Fibroblast of the aortic adventitia (primary cell): ENCODE measurements at regions not wholly inside any gene's neighbourhood (a gene's known extent, or its start where the extent isn't known, plus 50 kb on each side); places are given as distances from the start of the nearest gene placed in this dataset.

Source experiments
- DNase-seq: peaks from one replicate; pipeline ENCODE4 v3.0.0-alpha.2; 2010; ENCODE audit warnings: low read depth
- H3K4me3 ChIP-seq: 2 replicates; pipeline ENCODE4 v1.5.1; 2011; ENCODE audit warnings: low read depth, mild to moderate bottlenecking, control low read depth, low read length, moderate library complexity
- TF ChIP-seq, protein P1 (sequence below): IDR thresholded peaks from 2 replicates; pipeline ENCODE4 v1.5.1; 2011; ENCODE audit warnings: mild to moderate bottlenecking, low read length, control low read depth, inconsistent platforms; ENCODE audit not compliant: insufficient read depth

DNA sequence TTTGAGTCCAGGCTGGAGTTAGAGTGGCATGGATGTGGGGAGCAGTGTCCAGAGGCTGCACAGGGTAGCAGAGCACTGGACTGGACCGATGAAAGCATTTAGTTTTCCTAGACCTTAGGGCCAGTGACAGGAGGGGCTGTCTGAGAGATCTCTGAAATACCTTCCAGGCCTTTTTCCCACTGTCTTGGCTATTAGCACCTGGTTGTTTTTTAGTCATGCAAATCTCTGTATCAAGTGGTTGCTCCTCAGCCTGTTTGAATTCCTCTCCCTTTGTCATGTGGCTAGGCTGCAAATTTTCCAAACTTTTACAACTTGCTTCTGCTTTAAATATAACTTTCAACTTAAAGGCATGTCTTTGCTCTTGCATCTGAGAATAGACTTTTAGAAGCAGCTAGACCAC lies 504.3 kb upstream of the VSTM2A start:
- H3K4me3 ChIP-seq, result no peak overlapping the region
- DNase-seq, result no peak
- TF ChIP-seq, protein P1, sequence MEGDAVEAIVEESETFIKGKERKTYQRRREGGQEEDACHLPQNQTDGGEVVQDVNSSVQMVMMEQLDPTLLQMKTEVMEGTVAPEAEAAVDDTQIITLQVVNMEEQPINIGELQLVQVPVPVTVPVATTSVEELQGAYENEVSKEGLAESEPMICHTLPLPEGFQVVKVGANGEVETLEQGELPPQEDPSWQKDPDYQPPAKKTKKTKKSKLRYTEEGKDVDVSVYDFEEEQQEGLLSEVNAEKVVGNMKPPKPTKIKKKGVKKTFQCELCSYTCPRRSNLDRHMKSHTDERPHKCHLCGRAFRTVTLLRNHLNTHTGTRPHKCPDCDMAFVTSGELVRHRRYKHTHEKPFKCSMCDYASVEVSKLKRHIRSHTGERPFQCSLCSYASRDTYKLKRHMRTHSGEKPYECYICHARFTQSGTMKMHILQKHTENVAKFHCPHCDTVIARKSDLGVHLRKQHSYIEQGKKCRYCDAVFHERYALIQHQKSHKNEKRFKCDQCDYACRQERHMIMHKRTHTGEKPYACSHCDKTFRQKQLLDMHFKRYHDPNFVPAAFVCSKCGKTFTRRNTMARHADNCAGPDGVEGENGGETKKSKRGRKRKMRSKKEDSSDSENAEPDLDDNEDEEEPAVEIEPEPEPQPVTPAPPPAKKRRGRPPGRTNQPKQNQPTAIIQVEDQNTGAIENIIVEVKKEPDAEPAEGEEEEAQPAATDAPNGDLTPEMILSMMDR, result no peak

GRCh38 chr7:54060643-54061042 lies 481.5 kb upstream of the VSTM2A start:
- TF ChIP-seq, protein P1, result no peak
- no peak overlapping the region for H3K4me3 ChIP-seq
- no peak for DNase-seq

- H3K4me3 ChIP-seq, result no peak overlapping the region
- no peak for DNase-seq
- TF ChIP-seq, protein P1, result no peak
Observed at GRCh38 chr7:54066643-54067042, 475.5 kb upstream of the VSTM2A start.

- DNase-seq, result no peak
- TF ChIP-seq, protein P1, result no peak
- no peak overlapping the region for H3K4me3 ChIP-seq
Observed at GRCh38 chr7:54069843-54070242, 472.3 kb upstream of the VSTM2A start.

DNA sequence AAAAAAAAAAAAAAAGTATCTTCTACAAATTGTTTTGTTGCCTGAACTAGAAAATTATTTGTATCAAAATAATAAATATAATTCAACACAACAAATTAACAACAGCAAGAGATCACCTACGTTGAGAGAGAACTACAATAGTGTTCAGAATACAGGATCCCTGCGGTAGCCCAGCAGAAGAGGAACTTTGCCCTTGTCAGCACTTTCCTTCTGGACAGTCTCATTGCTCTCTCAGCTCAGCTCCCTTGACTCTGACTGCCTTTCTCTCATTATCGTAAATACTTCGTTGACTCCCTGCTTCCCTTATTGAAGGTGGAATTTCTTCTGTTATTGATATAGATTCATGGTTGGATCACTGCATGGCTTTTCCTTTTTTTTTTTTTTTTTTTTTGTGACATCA lies 469.5 kb upstream of the VSTM2A start:
- TF ChIP-seq, protein P1, result no peak
- H3K4me3 ChIP-seq, result no peak overlapping the region
- DNase-seq, result no peak

GRCh38 chr7:54076616-54077015 lies 465.6 kb upstream of the VSTM2A start:
- H3K4me3 ChIP-seq, result no peak overlapping the region
- no peak for DNase-seq
- TF ChIP-seq, protein P1, result no peak

DNA sequence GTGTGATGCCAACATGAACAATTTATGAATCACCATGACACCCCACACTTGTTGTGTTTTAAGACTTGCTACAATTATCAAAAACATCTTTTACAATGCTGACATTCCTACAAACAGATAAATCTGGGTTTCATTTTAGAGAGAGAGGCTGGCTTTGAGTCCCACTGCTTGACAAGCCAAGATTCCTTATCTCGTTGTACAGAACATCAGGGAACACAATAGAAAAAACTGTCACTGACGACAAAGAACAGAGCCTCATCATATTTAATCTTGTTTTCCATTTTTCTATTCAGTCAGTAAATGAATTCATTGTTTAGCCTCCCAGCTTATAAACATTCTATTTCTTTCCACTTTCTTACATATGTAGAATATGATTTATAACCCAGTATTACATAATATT lies 461.6 kb upstream of the VSTM2A start:
- H3K4me3 ChIP-seq, result no peak overlapping the region
- DNase-seq, result no peak
- TF ChIP-seq, protein P1, result no peak
